AG09309 (cell line): ENCODE measurements at regions not wholly inside any gene's neighbourhood (a gene's known extent, or its start where the extent isn't known, plus 50 kb on each side); places are given as distances from the start of the nearest gene placed in this dataset.

Experiments
- DNase-seq: peaks from one replicate; pipeline ENCODE4 v3.0.0-alpha.2; 2010; ENCODE audit warnings: low read depth
- H3K4me3 ChIP-seq: 2 replicates; pipeline ENCODE4 v1.5.1; 2011; ENCODE audit warnings: mild to moderate bottlenecking, low read depth, low read length, moderate library complexity; ENCODE audit not compliant: control insufficient read depth
- CTCF ChIP-seq: IDR thresholded peaks from 2 replicates; pipeline ENCODE4 v1.5.1; 2011; ENCODE audit warnings: mild to moderate bottlenecking, low read depth, low read length, inconsistent platforms; ENCODE audit not compliant: insufficient read depth, control insufficient read depth; ENCODE audit errors: missing control alignments

GRCh38 chr6:168880271-168880670 is 373.4 kb downstream of the THBS2 start:
- no peak overlapping the region for H3K4me3 ChIP-seq
- TF ChIP-seq CTCF, result no peak
- no peak for DNase-seq

GRCh38 chr6:168877821-168878282 is 375.8 kb downstream of the THBS2 start:
- no peak for DNase-seq
- no peak for TF ChIP-seq CTCF
- H3K4me3 ChIP-seq, result no peak overlapping the region

- no peak for TF ChIP-seq CTCF
- no peak for DNase-seq
- no peak overlapping the region for H3K4me3 ChIP-seq
These were observed 376.7 kb downstream of the THBS2 start for GRCh38 chr6:168876956-168877355.

GRCh38 chr6:168875811-168876576 is 377.7 kb downstream of the THBS2 start:
- H3K4me3 ChIP-seq, result no peak overlapping the region
- TF ChIP-seq CTCF, result no peak
- no peak for DNase-seq

GRCh38 chr6:168874637-168875036 is 379.0 kb downstream of the THBS2 start:
- no peak for TF ChIP-seq CTCF
- no peak for DNase-seq
- H3K4me3 ChIP-seq, result no peak overlapping the region

- H3K4me3 ChIP-seq, result no peak overlapping the region
- no peak for TF ChIP-seq CTCF
- no peak for DNase-seq
These were observed 380.1 kb downstream of the THBS2 start for GRCh38 chr6:168873278-168874190.
